Posterior vena cava (tissue), 2 donors: ENCODE measurements at regions not wholly inside any gene's neighbourhood (a gene's known extent, or its start where the extent isn't known, plus 50 kb on each side); places are given as distances from the start of the nearest gene placed in this dataset.
"Not testable (repeated sequence)": the region's sequence is repeated elsewhere in the genome, so short reads cannot be mapped to it uniquely, and the experiment has no call there.

Source experiments
- DNase-seq: peaks from one replicate; pipeline ENCODE4 v3.0.0-alpha.2; 2020; ENCODE audit warnings: low spot score
- intact Hi-C, 2 donors: fragments of 100-400 bp; cut with DNase I; formaldehyde crosslinking; loops; one replicate each; pipeline versions ENCODE4 v1.14.1 to v1.14.2; 2022 to 2023
- donor health status: DM: yes; HTN: yes; CAD: no.
- donor health status: DM: yes; HTN: yes; CAD: no.

DNA sequence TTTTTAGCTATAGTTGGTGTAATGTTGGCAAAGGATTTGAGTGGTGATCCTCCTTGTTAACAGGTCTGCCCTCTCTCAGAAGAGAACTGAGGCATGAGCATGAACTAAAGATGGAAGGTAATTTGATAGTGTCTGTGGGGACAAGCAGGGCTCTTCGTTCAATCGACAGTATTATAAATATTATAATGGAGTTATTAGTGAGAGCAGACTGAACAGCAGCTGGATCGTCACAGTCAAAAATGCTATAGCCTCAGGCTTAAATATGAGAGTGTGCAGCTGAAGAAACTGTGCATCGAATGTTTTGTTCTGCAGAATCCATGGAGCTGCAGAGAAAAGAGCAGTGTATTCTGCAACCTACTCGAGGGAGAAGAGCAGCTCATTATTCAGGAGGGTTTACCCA, 757.3 kb downstream of the DNAH5 start:
- intact Hi-C loops, result no loop called here

DNA sequence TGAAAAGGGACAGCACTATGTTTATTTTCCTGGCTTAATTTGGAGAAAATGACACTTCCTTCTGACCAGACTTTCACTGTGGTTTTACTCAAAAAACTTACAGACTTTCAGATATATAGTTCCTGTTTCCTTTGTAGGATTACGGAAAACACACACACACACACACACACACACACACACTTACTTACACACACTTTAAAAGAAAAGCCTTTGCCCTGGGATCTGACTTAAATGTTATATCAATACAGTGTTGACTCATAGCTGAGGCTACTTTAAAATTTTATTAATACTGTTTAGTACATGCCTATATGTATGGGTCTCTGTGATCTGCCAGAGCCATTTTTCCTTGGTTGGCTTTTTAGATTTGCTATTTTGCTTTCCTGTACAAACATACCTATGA, 758.3 kb downstream of the DNAH5 start:
- intact Hi-C loops, result no loop called here
- DNase-seq, result no peak

More for the DNA sequence above, 757.3 kb downstream of the DNAH5 start:
- DNase-seq, result no peak

DNA sequence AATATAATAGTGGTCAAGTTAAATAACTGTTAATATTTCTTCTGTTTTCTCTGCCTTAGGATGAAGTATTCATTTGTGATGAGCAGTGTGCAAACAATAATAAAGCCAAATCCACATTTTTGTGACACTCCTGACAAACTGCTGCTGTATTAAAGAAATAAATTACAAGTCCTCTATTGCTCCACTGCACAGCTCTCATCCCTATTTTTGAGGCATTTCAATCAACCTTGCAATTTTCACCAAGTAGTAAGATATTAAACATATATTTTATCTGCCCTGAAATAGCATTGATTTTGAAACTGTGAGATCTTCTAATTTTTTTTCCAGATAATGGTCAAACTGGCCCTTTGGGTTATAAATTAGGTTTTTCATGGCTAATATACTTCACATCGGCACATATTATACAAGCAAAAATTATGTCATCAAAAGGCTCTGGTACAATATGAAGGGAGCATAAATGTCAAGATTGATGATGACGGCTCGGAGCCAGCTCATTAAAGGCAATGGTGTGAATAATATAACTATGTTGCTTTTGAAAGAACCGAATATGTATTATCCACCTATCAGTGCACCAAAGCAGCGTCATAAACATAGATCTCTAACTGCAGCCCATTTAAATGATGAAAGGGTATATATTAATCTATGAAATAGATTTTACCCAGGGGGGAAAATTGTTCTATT, 764.9 kb downstream of the DNAH5 start:
- no peak for DNase-seq
- intact Hi-C loops, result no loop called here

DNA sequence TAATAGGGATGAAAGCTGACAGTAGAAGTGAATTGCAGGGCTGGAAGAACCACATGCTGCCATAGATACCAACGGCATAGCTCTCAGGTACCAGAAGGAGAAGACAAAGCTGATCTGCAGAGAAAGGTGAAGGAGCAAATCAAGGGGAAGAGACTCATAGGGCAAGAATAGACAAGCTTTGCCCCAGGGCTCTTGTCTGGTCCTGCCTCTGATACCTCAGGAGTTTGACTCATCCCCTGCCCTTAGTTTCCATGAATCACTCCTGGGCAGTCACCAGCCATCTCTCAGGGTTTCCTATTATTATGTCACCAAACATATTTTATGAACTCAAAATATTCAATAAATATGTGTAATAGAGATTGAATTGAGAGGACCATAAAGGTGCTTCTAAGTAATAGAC, 800.9 kb downstream of the DNAH5 start:
- intact Hi-C loops, result no loop called here
- no peak for DNase-seq

DNA sequence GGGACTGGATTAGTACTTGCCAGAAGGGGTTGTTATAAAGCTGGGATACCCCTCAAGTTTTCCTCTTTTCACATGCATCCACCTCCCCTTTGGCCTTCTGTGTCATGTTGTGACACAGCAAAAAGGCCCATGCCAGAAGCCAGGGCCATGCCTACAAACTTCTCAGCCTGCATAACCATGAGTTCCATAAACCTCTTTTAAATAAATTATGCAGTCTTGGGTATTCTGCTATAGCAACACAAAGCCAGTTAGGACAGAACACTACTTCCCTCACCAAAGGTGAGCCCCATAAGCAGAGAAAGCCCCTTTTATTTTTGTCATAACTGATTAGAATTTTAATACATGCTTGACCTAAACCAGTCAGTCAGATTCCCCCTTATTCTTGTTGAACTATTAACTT, 801.3 kb downstream of the DNAH5 start:
- no peak for DNase-seq
- intact Hi-C loops, result no loop called here

DNA sequence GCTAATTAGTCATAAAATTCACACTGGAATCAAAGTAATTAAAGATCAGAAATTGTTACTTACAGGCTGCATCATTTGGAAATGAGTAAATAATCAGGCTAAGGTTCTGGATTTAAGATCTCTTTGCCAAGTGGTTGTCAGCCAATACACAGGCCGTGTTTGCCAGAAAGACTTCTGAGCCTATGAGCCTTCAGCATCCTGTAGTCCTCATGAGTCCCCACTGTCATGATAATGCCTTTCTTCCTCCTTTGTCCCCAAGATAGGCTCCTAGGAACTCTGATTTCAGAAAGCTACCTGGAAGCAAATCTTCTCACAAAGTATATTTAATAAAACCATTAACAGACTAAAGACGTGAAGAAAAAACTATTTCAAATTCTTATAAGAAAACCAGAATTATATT, 810.5 kb downstream of the DNAH5 start:
- DNase-seq, result no peak
- intact Hi-C loops, result no loop called here

DNA sequence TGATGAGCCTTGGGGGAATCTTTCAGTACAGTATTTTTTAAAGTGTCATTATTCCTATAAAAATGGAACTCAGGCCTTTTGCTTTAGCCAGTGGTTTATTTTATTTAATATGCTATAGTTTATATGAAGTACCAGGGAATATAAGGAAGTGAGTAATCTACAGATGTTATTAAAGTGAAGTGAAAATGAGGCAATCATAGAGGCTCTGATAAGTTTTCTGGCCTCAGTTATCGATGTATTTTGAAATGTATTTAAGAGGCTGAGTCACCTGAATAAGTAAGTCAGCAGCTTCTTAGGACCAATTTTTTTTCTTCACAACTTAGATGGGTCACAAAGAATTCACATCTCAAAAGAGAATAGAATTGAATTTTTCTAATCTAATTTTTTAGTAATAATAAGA, 829.0 kb downstream of the DNAH5 start:
- intact Hi-C loops, result no loop called here
- no peak for DNase-seq

DNA sequence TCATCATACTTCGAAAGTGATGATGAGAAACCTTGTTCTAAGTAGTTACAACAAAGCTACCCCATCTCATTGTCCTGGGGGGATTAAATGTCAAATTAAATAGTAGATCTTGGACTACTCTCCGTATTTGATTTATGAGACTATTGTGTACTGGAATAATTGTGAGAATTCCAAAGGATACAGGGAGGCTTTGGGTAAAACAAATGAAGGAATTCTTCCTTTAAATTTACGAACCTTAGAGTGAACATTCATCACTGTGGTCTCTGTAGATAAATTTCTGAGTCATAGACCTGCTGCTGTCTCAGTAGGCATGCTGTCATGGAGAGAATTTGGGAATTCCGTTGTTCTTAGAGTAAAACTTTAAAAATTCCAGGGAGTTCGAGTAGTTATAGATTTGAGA, 836.2 kb downstream of the DNAH5 start:
- no peak for DNase-seq
- intact Hi-C loops, result no loop called here

DNA sequence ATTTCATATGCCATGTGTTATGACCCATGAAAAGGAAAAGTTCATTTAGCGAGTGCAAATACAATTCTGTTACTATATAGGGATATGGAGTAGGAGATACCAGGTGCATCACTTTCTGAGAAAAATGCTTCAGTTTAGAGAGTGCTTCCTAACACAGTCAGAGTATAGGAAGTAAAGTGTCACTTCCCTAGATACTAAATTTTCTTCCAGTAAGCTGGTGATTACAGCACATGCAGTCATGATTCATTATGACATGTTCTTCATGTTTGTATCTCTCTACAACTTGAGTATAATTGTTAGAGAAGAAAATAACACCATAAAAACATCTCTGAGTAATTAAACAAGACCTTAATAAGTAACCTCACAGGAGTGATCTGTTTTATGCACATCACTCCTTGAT, 837.0 kb downstream of the DNAH5 start:
- intact Hi-C loops, result no loop called here
- DNase-seq, result no peak

DNA sequence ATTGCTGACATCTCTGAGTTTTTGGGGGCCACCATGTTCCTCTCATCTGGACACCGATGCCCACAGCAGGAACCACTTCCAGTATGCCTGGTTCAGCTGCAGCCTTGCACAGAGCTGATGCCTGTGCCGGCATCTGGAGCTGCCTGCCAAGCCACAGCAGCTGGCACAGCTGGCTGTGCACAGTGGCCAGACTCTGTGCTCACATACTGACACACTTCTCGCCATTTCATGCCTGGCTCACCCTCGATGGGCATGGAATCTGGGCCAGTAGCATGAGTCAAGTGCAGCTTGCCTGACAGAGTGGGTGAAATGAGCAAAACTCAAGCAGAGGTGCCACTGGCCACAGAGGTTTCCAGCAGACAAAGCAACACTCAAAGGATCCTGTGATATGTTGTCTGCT, 863.4 kb downstream of the DNAH5 start:
- intact Hi-C loops, result loop anchor here in 1 of 2 donors (5.0 kb wide), 1 partner anchor 1654 kb away; no protein-coding TSS in a partner anchor
- DNase-seq, result no peak

DNA sequence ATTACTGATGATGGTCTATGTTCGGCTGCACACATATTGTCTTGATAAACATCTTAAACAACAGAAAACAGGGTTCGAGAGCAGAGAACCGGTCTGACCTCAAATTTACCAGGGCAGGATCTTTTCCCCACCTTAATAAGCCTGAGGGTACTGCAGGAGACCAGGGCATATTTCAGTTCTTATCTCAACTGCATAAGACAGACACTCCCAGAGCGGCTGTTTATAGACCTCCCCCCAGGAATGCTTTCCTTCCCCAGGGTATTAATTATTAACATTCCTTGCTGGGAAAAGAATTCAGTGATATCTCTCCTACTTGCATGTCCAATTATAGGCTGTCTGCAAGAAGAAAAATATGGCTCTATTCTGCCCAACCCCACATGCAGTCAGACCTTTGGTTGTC, 871.6 kb downstream of the DNAH5 start:
- intact Hi-C loops, DNase-seq: not testable (repeated sequence)

DNA sequence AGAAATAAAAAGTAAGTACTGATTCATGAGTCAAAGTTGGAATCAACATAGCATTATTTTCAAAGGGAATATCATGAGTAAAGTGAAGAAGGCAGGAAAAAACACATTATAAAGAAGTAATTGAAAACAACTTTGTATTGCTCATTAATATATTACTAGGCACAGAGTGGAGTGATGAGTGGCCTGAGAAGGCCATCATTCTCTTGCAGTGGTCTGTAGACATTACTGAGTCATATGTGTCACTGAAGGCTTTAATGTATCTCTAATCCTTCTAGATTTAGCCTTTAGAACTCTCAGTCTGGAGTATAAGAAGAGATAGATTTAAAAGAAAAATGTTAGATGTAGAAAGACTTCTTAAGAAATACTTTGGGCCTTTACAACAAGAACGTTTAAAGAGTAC, 881.4 kb downstream of the DNAH5 start:
- intact Hi-C loops, result no loop called here
- DNase-seq, result no peak

DNA sequence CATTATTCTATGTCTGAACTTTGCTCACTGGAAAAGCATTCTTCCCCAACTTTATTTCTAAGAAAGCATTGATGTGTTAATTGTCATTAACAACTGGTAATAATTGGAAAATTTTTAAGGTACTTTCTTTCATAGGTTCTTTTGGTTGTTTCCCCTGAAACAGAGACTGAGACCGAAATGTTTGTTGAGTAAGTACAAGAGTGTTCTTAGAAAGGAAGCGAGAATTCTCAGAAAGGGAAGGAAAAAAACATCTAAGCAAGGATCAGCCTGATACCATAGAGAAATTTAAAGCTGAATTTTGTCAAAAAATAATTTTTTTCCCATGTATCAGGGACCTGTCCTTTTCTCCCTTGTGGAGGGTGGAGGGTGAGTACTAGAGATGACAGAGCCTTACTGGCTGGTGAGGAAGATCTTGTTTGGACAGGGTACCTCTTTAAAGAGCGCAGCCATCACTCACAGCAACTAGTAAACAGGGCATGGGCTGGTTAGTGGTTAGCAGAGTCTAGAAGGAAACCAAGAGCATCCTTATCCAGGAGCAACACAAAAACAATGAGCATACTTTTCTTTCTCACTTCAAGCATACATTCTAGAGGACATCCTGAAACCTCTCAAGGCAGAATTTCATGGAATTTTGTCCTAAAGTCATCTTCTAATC, 898.5 kb downstream of the DNAH5 start:
- intact Hi-C loops, result loop anchor here in 1 of 2 donors (10.0 kb wide), 1 partner anchor 1359 kb away; no protein-coding TSS in a partner anchor
- no peak for DNase-seq

DNA sequence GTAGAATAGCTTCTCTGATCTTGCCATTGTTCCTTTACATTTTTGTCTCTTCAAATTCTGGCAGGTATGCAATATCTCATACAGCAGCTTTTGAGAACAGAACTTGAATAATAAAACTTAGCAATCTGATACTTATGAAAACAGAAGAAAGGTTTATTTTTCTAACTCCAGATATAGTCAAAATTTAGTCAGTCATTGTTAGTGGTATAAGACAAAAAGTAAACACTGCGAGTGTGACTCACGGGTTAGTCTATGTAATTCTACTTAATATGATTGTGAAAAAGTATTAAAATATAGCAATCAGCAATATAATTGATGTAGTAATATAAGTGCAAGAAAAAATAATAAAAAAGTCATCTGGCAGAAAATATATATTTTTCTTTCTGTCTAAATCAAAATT, 910.4 kb downstream of the DNAH5 start:
- intact Hi-C loops, result no loop called here

DNA sequence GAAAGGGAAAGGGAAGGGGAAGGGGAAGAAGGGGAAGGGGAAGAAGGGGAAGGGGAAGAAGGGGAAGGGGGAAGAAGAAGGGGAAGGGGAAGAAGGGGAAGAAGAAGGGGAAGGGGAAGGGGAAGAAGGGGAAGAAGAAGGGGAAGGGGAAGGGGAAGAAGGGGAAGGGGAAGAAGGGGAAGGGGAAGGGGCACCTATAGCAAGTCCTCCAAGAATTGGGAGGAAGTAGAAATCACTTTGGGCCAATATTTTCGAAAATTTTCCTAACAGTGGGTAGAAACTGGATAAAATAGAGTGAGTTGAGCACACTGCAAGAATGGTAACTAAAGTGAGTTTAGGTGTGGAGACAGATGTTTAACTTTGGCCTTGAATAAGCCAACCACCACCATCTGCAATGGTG, 915.3 kb downstream of the DNAH5 start:
- no peak for DNase-seq
- intact Hi-C loops, result no loop called here

More for the DNA sequence above, 910.4 kb downstream of the DNAH5 start:
- DNase-seq, result no peak

DNA sequence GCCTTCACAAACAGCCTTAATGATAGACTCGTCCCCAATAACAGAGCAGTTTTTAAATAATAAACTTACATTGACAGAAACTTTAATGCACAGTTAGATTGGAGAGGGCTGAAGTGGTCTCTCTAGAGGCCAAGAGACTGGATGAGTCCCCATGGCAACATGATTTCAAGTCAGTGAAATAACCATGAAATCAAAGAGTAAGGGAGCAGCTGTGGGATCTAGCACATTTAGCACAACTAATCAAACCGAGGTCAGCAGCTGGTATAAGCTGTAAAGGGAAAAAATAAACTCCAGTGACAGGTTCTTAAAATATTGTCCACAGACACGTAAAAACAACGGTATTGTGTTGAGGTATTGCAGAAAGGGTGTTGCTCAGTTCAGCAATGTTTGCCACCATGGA, 916.6 kb downstream of the DNAH5 start:
- DNase-seq, result no peak
- intact Hi-C loops, result no loop called here

DNA sequence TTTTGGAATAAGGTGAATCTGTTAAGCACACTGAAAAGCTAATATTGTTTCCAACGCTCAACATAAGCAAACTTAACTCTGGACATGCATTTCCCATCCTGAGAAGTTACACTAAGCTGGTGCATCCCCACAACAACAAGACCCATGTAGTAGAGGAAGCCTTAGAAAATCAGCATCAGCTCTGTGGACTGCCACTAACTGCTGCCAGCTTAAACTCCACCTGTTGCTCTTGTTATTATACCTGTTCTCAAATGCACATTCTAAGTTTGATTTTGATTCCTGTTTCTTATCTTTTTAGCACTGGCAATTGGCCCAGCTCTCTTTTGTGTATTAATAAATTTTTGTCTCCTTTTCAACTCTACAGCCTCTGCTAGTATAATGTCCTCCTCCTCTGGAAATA, 924.8 kb downstream of the DNAH5 start:
- intact Hi-C loops, result no loop called here
- DNase-seq, result no peak

DNA sequence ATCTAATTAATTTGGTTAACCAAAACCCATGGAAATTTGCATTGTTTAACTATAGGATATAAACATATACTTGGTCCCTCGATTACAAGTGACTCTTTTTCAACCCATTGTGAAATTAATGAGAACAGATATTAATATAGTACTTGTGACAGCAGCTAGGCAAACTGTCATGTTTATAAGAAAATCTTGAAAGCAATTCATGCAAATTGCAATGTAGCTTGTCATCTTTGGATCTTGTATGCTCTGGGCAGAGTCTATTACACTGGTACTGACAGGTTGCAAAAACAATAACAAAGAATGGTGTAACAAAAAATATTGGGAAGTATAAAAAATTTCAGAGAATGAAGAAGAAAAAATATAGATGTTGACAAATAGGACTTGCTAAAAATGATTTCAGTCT, 941.0 kb downstream of the DNAH5 start:
- DNase-seq, result no peak
- intact Hi-C loops, result no loop called here

DNA sequence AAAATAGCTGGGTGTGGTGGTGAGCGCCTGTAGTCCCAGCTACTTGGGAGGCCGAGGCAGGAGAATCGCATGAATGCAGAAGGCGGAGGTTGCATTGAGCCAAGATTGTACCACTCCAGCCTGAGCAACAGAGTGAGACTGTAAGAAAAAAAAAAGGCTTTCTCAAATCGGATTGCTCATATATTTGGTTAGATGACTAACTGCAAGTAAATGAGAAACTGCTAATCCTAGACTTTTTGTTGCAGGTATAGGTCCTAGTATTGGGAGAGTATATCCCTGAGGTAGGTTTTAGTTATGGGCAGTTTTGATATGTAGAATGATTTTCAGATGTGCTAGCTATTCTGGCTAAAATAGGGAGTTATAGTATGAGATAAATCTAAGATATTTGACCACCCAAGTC, 944.8 kb downstream of the DNAH5 start:
- intact Hi-C loops, result no loop called here
- no peak for DNase-seq

DNA sequence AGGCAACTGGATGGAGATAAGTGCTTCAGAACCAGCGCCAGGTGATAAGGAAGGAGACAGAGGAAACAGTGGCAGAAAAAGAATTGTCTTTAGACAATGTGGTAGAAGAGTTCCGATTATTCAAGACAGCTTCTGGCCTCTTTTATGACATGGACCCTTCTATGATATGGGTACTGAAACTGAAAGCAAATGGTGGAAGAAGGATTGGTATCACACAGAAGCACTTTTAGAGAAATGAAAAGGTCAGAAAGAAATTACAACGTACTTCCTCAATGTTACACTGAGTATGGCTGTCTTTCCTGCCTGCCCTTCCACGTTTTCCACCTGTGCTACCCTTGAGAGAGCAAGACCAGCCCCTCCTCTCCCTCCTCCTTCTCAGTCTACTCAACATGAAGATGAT, 959.3 kb downstream of the DNAH5 start:
- DNase-seq, result no peak
- intact Hi-C loops, result no loop called here

DNA sequence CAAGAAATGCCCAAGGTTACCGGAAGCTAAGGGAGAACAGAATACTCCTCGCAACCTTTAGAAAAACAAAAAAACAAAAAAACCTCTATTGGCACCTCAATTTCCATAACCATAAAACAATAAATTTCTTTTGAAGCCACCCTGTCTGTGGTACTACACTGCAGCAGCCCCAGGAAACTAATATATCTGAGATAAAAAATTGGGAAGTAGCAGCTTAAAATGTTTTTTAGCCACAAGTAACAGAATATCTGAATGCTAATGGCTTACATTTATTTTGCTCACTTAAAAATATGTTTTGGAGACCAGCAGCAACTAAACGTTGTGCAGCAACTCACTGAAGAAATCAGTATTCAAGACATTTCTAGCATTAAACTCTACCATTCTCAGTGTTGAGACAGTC, 969.6 kb downstream of the DNAH5 start:
- DNase-seq, result no peak
- intact Hi-C loops, result no loop called here
